DND-41 (cell line): ENCODE measurements at regions not wholly inside any gene's neighbourhood (a gene's known extent, or its start where the extent isn't known, plus 50 kb on each side); places are given as distances from the start of the nearest gene placed in this dataset.

ENCODE experiments used
- ATAC-seq: fragments of 200-7000 bp; cut with Tn5 transposase; 3 replicates; pipeline ENCODE4 v1.9.1; 2021; ENCODE audit warnings: low read depth; ENCODE audit not compliant: insufficient read depth
- DNase-seq: peaks from one replicate; pipeline ENCODE4 v3.0.0-alpha.2; 2020
- H2AFZ ChIP-seq: 2 replicates; pipeline ENCODE4 v1.6.0; 2012; ENCODE audit warnings: low read depth, low read length
- H3K27ac ChIP-seq: 2 replicates; pipeline ENCODE4 v1.5.1; 2012; ENCODE audit warnings: low read length, inconsistent platforms
- H3K27me3 ChIP-seq: fragments of 200-600 bp; sonication (generic); 2 replicates; pipeline ENCODE4 v1.6.0; 2012; ENCODE audit warnings: low read length, mild to moderate bottlenecking, inconsistent platforms; ENCODE audit not compliant: insufficient read depth, poor library complexity
- H3K36me3 ChIP-seq: 2 replicates; pipeline ENCODE4 v1.5.1; 2012; ENCODE audit warnings: low read length, inconsistent platforms; ENCODE audit not compliant: insufficient read depth
- H3K4me1 ChIP-seq: 2 replicates; pipeline ENCODE4 v1.5.1; 2012; ENCODE audit warnings: mild to moderate bottlenecking, low read length; ENCODE audit not compliant: insufficient read depth
- H3K4me2 ChIP-seq: 2 replicates; pipeline ENCODE4 v1.6.0; 2012; ENCODE audit warnings: mild to moderate bottlenecking, moderate library complexity, low read length, inconsistent platforms; ENCODE audit not compliant: insufficient read depth
- H3K4me3 ChIP-seq, 2 experiments: fragments of 200-600 bp in 1 of 2; shearing (Covaris generic) in 1 of 2; 2 replicates each; pipeline ENCODE4 v1.5.1; 2012 to 2016; ENCODE audit warnings: inconsistent platforms in 2 of 2, low read length in 2 of 2, mild to moderate bottlenecking in 2 of 2, low read depth in 1 of 2, moderate library complexity in 1 of 2
- H3K79me2 ChIP-seq: 2 replicates; pipeline ENCODE4 v1.6.0; 2012; ENCODE audit warnings: low read length, inconsistent platforms; ENCODE audit not compliant: insufficient read depth
- H3K9ac ChIP-seq: 2 replicates; pipeline ENCODE4 v1.6.0; 2012; ENCODE audit warnings: low read depth, mild to moderate bottlenecking, inconsistent platforms, low read length, moderate library complexity
- H3K9me3 ChIP-seq: 2 replicates; pipeline ENCODE4 v1.5.1; 2012; ENCODE audit warnings: low read length, moderate library complexity, mild to moderate bottlenecking, inconsistent platforms; ENCODE audit not compliant: insufficient read depth, severe bottlenecking
- H4K20me1 ChIP-seq: 2 replicates; pipeline ENCODE4 v1.6.0; 2012; ENCODE audit warnings: low read length; ENCODE audit not compliant: insufficient read depth
- EZH2 ChIP-seq: IDR thresholded peaks from 3 replicates; pipeline ENCODE4 v1.6.1; 2012; ENCODE audit warnings: borderline replicate concordance, low read depth, mild to moderate bottlenecking, moderate library complexity, low read length, inconsistent platforms; ENCODE audit not compliant: severe bottlenecking
- TF ChIP-seq, protein P1 (sequence below): IDR thresholded peaks from 2 replicates; pipeline ENCODE4 v1.5.1; 2012; ENCODE audit warnings: borderline replicate concordance, low read length, moderate library complexity, mild to moderate bottlenecking; ENCODE audit not compliant: poor library complexity, severe bottlenecking; ENCODE audit errors: extremely low read depth

DNA sequence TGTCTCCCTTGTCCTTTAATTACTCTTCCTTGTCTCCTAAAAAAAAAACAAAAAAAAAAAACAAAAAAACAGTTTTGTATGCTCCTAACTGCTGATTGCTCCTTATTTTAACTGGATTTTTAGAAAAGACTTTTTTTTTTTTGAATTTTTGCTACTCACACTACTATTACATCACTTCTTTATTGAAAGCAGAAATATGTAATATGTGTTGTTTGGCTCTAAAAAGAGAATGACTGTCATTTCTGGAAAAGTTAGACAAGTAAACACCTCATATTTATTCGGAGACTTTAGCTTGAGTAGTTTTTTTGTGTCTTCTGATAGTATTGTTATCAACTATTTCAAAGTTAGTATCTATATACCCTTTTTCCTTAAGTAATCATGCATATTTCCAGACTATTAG is 855.0 kb downstream of the USP25 start:
- Histone ChIP-seq H3K9ac (no peak overlapping the region), H3K27ac (no peak overlapping the region), H3K9me3 (no peaks in the 10 kb centered on the region), H3K27me3 (no peaks in the 10 kb centered on the region), H3K4me1 (no peaks in the 10 kb centered on the region), H3K4me3 (no peak overlapping the region), H3K4me2 (no peak overlapping the region), H4K20me1 (no peaks in the 10 kb centered on the region), H3K79me2 (no peaks in the 10 kb centered on the region), H2AFZ (no peak overlapping the region), H3K36me3 (no peaks in the 10 kb centered on the region)
- no peak for ATAC-seq
- TF ChIP-seq EZH2, result no peak
- TF ChIP-seq, protein P1, sequence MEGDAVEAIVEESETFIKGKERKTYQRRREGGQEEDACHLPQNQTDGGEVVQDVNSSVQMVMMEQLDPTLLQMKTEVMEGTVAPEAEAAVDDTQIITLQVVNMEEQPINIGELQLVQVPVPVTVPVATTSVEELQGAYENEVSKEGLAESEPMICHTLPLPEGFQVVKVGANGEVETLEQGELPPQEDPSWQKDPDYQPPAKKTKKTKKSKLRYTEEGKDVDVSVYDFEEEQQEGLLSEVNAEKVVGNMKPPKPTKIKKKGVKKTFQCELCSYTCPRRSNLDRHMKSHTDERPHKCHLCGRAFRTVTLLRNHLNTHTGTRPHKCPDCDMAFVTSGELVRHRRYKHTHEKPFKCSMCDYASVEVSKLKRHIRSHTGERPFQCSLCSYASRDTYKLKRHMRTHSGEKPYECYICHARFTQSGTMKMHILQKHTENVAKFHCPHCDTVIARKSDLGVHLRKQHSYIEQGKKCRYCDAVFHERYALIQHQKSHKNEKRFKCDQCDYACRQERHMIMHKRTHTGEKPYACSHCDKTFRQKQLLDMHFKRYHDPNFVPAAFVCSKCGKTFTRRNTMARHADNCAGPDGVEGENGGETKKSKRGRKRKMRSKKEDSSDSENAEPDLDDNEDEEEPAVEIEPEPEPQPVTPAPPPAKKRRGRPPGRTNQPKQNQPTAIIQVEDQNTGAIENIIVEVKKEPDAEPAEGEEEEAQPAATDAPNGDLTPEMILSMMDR, result no peak
- DNase-seq, result no peak

DNA sequence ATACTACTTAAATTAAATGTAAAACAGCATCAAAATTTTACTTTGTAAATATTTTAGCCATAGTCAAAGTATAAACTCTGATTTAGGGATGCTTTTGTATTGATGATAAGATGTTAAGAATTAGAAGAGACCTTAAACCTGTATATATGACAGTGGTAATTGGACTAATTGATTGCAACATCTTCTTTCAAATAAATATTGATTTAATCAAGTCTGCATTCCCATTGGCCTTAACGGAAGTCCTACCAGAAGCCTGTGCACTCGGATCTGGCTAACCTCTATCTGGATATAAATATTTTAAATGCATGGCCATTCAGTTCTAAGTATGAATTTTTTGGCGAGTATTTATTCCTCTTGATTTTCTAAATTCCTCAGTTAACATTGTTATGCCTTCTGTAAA is 856.1 kb downstream of the USP25 start:
- Histone ChIP-seq H4K20me1 (no peaks in the 10 kb centered on the region), H3K79me2 (no peaks in the 10 kb centered on the region), H3K4me2 (no peak overlapping the region), H3K4me1 (no peaks in the 10 kb centered on the region), H3K27me3 (no peaks in the 10 kb centered on the region), H3K4me3 (no peak overlapping the region), H2AFZ (no peak overlapping the region), H3K27ac (no peak overlapping the region), H3K9ac (no peak overlapping the region), H3K36me3 (no peaks in the 10 kb centered on the region), H3K9me3 (no peaks in the 10 kb centered on the region)
- DNase-seq (no peak), ATAC-seq (no peak)
- TF ChIP-seq, protein P1, result no peak
- no peak for TF ChIP-seq EZH2

DNA sequence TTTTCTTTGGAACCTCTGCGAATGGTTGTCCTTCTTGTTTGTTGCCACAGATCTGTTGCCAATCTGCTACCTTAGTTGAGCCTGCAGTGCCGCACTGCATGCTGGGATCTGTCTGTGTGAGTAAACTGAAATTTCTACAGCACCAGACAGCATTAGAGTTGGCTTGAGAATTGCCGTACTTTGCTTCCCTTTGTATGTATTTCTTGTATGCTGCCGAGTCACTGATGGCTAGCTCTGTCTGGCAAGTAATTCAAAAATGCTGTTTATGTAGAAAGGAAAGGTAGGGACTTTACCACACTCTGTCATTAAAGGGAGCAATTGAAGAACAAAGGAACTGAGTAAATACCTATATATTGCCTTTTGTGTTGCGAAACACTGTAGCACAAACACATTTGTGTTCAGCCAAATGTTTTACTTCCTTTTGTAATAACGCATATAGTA is 857.4 kb downstream of the USP25 start:
- Histone ChIP-seq H3K4me3 (no peak overlapping the region), H3K9me3 (no peaks in the 10 kb centered on the region), H3K9ac (no peak overlapping the region), H3K27ac (no peak overlapping the region), H3K79me2 (no peaks in the 10 kb centered on the region), H3K4me2 (no peak overlapping the region), H3K4me1 (no peaks in the 10 kb centered on the region), H4K20me1 (no peaks in the 10 kb centered on the region), H3K36me3 (no peaks in the 10 kb centered on the region), H3K27me3 (no peaks in the 10 kb centered on the region), H2AFZ (no peak overlapping the region)
- TF ChIP-seq EZH2, result no peak
- TF ChIP-seq, protein P1, result no peak
- DNase-seq (no peak), ATAC-seq (no peak)
